Iris pigment epithelial cell (primary cell): ENCODE measurements at regions not wholly inside any gene's neighbourhood (a gene's known extent, or its start where the extent isn't known, plus 50 kb on each side); places are given as distances from the start of the nearest gene placed in this dataset.

Experiments used
- DNase-seq: peaks from one replicate; pipeline ENCODE4 v3.0.0-alpha.2; 2011; ENCODE audit warnings: low read depth

DNA sequence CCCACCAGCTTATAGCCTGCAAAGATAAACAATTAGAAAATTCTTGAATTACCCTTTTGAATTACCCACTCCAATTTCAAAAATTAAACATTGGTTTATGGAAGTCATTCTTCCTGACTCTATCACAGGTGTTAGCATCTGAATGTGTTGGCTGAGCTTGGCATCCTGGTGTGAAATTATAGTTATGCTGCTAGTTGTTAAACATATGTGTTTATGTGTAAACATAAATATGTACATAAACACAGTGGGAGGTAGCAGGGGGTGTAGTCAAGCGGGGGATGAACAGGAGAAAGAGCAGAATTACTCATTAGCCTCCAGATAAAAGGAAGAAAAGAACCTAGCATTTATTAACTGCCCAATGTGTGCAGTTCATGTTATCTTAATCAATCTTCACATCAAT lies 530.2 kb downstream of the MCTP2 start:
- DNase-seq, result no peak

- no peak for DNase-seq
These were observed 537.7 kb downstream of the MCTP2 start for GRCh38 chr15:94769089-94769488.

DNA sequence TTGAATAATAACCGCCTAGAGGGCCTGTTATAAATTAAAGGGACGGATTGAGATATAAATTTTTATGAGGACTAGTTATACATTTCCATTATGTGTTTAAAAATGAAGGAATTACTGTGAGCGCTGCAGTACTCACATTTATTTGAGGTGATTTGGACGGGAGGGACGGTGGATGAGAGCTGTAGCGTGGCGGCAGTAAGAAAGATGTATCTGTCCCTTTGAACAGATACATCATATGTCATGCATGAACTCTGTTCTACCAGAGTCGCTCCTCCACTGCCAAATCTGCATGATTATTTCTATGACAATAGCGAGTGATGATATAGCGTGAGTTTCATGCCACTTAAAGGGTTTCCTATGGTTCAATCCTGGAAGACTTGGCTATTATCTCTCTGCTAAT lies 538.8 kb downstream of the MCTP2 start:
- DNase-seq, result no peak

GRCh38 chr15:94777037-94777436 lies 545.7 kb downstream of the MCTP2 start:
- DNase-seq, result no peak

GRCh38 chr15:94778840-94779239 lies 547.5 kb downstream of the MCTP2 start:
- DNase-seq, result no peak

DNA sequence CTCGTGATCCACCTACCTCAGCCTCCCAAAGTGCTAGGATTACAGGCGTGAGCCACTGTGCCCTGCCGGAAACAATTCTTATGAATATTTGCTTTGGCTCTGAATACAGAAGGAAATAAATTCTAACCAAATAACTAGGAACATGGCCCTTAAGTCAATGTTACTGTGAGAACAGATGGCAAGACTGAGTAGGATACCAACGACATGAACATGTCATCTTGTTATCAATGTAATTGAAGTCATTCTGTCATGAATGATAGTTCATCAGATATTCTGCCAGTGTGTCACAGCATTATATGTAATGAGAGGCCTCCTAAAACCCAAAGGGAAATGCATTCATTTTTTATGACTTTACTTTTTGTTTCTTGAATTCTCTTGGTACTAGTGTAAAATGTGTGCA lies 548.8 kb downstream of the MCTP2 start:
- DNase-seq, result no peak

- DNase-seq, result no peak
These were observed 553.7 kb downstream of the MCTP2 start for GRCh38 chr15:94785091-94785490.

GRCh38 chr15:94791008-94791407 lies 559.6 kb downstream of the MCTP2 start:
- DNase-seq, result peak; percentile 2

- no peak for DNase-seq
These were observed 560.1 kb downstream of the MCTP2 start for GRCh38 chr15:94791510-94791909.

GRCh38 chr15:94792196-94792595 lies 560.8 kb downstream of the MCTP2 start:
- DNase-seq, result peak; percentile 46

- no peak for DNase-seq
These were observed 561.8 kb downstream of the MCTP2 start for GRCh38 chr15:94793207-94793606.

GRCh38 chr15:94793641-94794040 lies 562.3 kb downstream of the MCTP2 start:
- DNase-seq, result peak; percentile 34

GRCh38 chr15:94804613-94805012 lies 573.3 kb downstream of the MCTP2 start:
- DNase-seq, result no peak

GRCh38 chr15:94815110-94815731 lies 583.9 kb downstream of the MCTP2 start:
- DNase-seq, result no peak

DNA sequence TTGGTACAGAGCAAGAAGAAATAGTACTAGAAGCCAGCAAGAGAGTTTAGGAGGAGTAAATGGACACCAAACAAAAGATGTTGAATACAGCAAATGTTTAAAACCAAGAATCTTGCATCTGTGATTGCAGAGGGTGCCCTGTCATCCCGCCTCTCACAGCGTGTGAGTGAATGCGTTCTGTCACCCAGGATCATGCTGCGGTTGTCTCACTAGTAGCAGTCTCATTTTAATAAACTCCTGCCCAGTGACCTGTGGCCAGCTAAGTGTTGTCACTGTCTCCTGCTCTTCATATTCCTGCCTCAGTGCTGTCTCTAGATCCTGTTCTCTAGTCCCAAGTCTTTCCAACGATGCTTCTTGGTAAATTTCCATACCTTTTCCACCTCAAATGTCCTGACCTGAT lies 584.6 kb downstream of the MCTP2 start:
- DNase-seq, result no peak

- no peak for DNase-seq
These were observed 598.8 kb downstream of the MCTP2 start for GRCh38 chr15:94829887-94830884.

DNA sequence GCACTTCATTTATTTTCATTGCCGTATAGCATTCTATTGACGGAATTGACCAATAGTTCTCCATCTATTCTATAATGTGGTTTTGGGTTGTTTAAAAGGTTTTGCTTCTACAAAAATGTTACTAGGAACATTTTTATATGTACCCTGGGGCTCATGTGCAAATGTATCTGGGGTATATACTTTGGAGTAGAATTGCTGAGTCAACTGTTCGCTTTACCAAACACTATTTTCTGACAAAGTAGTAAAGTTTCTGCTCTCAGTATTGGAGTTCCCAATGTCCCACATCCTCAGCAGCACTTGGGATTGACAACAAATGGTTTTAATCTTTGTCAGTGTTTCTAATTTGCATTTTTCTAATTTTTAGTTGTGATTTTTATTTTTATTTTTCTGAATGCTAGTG lies 602.6 kb downstream of the MCTP2 start:
- no peak for DNase-seq

GRCh38 chr15:94834494-94834893 lies 603.1 kb downstream of the MCTP2 start:
- no peak for DNase-seq

GRCh38 chr15:94838281-94838680 lies 606.9 kb downstream of the MCTP2 start:
- no peak for DNase-seq

- DNase-seq, result peak; percentile 15
These were observed 609.7 kb downstream of the MCTP2 start for GRCh38 chr15:94840794-94841783.

DNA sequence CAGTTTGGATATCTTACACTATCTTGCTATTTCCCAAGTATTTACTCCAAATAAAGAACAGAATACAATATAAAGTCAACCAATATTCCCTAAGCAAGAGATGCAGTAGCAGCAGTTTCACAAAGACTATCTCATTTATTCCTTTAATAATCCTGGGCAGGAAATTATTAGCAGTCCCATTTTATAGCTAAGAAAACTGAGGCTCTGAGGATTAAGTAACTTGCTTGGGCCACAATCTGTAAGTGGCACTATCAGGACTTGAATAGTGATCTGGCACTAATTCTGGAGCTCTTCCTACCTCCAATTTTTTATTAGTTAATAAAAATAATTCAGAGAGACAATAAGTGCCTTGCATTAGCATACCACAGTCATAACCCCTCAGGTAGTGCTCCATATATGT lies 611.7 kb downstream of the MCTP2 start:
- no peak for DNase-seq

DNA sequence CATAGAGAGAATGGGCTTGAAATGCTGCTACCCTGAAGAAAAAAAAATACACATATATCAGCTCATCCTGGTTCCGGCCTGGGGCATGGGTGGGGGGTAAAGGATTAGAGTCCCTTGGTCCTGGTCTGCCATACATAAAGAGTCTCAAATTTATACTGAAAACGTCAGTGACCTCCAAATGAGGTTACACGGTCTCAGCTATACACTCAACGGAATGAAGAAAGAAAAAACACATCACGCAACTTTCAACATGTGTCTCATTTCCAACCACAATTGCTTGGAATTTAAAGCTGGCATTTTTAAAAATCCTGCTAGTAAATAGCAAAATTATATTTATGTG lies 612.8 kb downstream of the MCTP2 start:
- no peak for DNase-seq
